Left lobe of liver (tissue), 2 donors: ENCODE measurements at regions not wholly inside any gene's neighbourhood (a gene's known extent, or its start where the extent isn't known, plus 50 kb on each side); places are given as distances from the start of the nearest gene placed in this dataset.

ENCODE experiments used
- ATAC-seq: fragments of 200-7000 bp; cut with Tn5 transposase; one replicate; pipeline ENCODE4 v1.9.1; 2020; ENCODE audit warnings: mild to moderate bottlenecking, moderate library complexity
- DNase-seq: peaks from one replicate; pipeline ENCODE4 v3.0.0-alpha.2; 2020; ENCODE audit warnings: low spot score
- donor health status: DM: no; HTN: no; CAD: no; lungs with moderate emphysema.
- donor health status: DM: no; HTN: yes; CAD: no.

- DNase-seq (no peak), ATAC-seq (no peak)
Observed at GRCh38 chr18:45373286-45373880, 241.9 kb upstream of the SLC14A2 start.

DNA sequence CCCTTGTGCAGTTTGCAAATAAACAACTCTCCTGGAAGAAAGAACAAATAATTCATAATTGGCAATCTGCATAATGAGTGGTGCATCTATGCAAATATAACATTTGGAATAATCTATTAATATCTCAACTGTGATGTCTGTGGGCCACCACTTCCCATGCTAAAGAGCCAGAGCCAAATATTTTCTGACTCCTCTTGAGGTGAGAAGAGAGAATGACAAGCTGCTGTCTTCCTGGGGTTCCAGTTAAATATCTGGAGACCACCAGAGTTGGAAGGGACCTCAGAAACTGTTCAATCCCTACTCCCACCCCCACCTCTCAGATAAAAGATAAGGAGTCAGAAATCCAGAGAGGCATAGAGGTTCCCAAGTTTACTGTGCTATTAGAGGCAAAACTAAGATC lies 241.0 kb upstream of the SLC14A2 start:
- ATAC-seq (no peak), DNase-seq (no peak)

GRCh38 chr18:45374878-45375630 lies 240.2 kb upstream of the SLC14A2 start:
- ATAC-seq (no peak), DNase-seq (no peak)

DNA sequence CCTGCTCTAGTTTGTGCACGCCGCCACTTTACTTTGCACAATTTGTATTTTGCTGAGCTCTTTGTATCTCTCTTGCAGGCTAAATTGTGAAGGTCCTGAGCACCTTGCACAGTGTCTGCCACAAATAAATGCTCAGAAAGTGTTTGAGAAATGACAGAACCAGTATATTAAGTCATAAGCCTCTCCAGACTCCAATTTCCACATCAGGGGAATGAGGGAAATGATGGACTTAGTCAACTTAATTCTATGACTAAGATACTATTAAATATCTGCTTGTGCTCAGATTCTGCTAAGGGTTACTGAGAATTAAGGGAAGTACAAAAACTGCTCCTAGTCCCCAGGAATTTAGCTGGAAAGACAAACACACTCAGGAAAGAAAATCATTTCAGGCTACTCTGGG lies 239.1 kb upstream of the SLC14A2 start:
- DNase-seq (no peak), ATAC-seq (no peak)

DNA sequence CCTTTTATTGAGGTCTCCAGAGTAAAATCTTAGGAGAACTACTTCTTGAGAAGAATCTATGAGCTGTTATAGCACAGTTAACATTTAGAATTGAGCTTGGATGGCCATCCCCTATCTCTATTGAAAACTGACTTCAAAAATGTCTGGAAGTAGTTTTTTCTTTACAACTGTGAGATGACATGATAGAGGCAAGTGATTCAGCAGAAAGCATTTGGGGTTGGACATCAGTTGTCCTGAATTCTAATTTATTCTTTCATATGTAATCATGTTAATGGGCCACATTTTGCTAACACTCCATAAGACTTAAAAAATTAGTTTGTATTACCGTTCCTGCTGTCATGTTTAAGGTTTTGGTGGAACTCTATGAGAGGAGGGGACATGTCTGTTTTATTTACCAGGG lies 237.0 kb upstream of the SLC14A2 start:
- DNase-seq (no peak), ATAC-seq (no peak)

DNA sequence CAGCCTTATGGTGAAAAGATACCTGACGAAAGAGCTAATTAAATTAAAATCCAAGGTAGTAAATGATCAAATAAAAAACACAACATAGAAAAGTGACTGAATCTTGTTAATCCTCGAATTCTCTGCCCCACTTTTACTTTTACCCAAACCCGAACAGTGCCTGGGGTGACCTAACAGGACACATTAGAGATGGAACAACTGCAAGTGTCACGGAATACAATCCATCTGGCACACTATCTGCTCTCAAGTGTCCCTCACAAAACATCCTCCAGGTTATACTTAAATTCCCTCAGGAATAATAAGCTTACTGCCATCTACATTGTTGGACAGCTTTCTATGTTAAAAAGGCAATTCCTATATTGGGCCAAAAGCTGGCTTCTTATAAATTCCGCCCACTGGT lies 236.3 kb upstream of the SLC14A2 start:
- no peak for ATAC-seq

DNA sequence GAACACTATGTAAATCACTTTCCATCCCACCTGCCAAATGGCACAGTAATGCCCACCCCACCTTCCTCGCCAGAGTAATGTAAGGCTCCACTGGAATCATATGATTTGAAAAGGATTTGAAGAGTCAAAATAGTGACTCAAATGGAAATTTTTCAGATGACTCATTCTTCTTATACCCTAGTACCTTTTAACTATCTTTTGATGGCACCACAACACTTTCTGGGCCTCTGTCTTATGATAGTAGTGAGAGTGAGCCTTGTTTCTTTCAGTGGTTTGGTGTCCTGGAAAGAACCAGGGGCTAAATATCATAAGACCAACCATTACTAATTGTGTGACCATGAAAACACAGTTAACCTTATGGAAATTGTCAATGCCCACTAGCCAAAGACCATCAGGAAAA lies 235.4 kb upstream of the SLC14A2 start:
- ATAC-seq (no peak), DNase-seq (no peak)

More for the DNA sequence above, 236.3 kb upstream of the SLC14A2 start:
- no peak for DNase-seq

- ATAC-seq (no peak), DNase-seq (no peak)
Observed at GRCh38 chr18:45381282-45381681, 234.0 kb upstream of the SLC14A2 start.

DNA sequence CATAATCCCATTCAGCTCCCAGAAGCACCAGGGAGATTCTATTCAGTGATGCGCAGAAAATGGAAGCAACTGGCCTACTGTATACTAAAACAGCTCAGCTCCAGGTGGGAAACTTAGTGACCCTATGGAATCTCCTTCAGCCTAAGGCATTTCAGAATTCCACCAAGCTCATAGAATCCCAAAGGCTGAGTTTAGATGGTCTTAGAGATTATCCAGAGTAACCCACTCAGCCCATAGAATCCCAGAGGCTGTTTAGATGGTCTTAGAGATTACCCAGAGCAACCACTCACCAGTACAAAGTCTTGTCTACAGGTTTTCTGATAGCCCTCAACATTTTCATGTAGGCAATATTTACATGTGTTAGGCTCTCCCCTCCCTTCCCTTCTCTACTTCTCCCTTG lies 232.0 kb upstream of the SLC14A2 start:
- no peak for ATAC-seq

GRCh38 chr18:45384137-45384961 lies 230.9 kb upstream of the SLC14A2 start:
- ATAC-seq (peak; percentile 96), DNase-seq (peak; percentile 58)

More for the DNA sequence above, 232.0 kb upstream of the SLC14A2 start:
- DNase-seq, result no peak

DNA sequence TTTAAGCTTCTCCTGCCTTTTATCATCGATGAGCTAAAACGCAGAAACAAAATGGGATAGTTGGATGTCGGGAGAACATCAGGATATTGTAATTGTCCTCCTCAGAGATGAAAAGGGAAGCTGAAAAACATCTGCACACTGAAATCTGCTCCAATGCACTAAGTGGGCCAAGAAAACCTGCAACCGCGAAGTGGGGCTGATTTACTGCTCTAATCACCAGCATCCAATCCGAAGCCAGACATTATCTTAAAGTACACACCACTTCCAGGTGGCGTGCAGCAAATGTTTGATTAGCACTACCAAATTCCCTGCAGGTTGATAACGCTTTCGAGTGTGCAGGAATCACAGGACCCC lies 230.3 kb upstream of the SLC14A2 start:
- no peak for ATAC-seq

GRCh38 chr18:45386041-45386655 lies 229.1 kb upstream of the SLC14A2 start:
- ATAC-seq (peak; percentile 82), DNase-seq (no peak)

More for the DNA sequence above, 230.3 kb upstream of the SLC14A2 start:
- DNase-seq, result no peak

DNA sequence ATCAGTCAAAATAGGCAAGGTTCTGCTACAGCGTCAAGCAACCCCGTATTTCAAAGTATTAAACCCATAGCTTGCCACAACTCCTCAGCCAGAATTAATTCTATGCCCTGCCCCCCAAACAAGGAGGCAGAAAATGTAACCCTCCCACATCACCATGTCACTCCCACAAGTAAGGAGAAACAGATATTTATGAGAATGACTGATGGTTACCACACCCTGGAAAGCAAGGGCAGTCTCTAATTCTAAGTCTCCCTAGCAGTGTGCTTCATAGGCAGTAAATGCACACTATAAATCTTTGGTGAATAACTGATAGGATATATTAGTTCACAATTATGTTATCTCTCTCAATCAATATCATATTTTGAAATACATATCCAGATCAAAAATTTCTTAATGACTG lies 228.0 kb upstream of the SLC14A2 start:
- no peak for DNase-seq
- no peak for ATAC-seq

DNA sequence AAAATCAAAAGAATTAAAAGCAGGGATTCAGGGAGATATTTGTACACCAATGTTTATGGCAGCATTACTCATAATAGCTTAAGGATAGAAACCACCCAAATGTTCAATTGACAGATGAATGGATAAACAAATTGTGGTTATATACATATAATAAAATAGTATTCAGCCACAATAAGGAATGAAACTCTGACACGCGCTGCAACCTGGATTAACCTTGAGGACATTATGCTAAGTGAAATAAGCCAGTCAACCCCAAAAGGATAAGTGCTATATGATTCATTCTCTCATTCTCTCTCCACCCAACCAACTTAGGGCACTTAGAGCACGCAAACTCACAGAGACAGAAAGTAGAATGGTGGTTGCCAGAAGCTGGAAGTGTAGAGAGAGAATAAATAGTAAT lies 216.8 kb upstream of the SLC14A2 start:
- DNase-seq (no peak), ATAC-seq (no peak)

- DNase-seq, result no peak
- ATAC-seq, result no peak
Observed at GRCh38 chr18:45399146-45399545, 216.1 kb upstream of the SLC14A2 start.

- no peak for ATAC-seq
- no peak for DNase-seq
Observed at GRCh38 chr18:45399643-45400042, 215.6 kb upstream of the SLC14A2 start.

GRCh38 chr18:45402485-45403056 lies 212.7 kb upstream of the SLC14A2 start:
- no peak for DNase-seq
- ATAC-seq, result no peak

DNA sequence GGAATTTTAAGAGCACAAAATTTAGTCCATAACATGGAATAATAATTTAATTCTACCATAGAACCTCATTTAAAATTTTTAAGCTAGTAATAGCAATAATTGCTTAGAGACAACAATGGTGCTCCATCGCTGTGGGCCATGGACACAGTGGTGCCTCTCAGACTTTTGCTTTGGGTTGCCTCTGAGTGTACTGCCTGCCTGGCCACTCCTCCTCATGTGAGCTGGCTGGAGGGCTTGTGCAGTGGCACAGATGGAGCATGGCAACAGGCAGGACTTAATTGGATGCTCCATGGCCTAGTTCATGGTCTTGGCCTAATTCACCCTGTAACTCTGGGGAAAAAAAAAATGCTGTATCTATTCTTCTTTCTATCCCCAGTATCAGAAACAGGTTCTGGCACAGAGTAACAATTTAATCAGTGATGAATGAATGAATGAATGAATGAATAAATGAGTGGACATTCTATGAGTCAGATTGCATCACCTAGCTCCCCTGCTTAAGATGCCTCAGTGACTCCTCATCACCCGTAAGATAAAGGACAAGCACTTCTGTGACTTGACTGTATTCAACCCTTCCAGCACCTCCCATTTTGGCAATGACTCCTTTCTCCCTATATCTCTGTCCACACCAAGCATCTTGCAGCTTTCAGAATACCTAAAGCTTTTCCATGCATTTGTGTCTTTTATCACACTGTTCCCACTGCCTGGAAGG lies 211.8 kb upstream of the SLC14A2 start:
- no peak for ATAC-seq

GRCh38 chr18:45408218-45408617 lies 207.1 kb upstream of the SLC14A2 start:
- DNase-seq (no peak), ATAC-seq (no peak)

More for the DNA sequence above, 211.8 kb upstream of the SLC14A2 start:
- DNase-seq, result no peak

DNA sequence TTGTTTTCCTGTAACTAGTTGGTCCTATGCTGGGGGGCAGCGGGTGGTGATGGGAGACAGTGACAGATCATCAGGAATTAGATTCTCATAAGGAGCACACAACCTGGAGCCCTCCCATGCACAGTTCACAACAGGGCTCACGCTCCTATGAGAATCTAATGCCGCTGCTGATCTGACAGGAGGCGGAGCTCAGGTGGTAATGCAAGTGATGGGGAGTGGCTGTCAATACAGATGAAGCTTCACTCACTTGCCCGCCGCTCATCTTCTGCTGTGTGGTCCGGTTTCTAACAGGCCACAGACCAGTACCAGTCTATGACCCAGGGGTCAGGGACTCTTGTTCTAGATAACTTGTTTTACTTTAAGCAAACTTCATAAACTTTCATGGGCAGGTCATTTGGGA lies 205.3 kb upstream of the SLC14A2 start:
- ATAC-seq (no peak), DNase-seq (no peak)
